ENCODE measurements at regions not wholly inside any gene's neighbourhood (a gene's known extent, or its start where the extent isn't known, plus 50 kb on each side); places are given as distances from the start of the nearest gene placed in this dataset.

- Histone ChIP-seq H3K36me3 (replicated peaks; ENCODE audit: insufficient read depth, low read depth) (no peaks in the 10 kb centered on the region), H2AFZ (no peak overlapping the region), H3K27ac (no peak overlapping the region), H4K20me1 (ENCODE audit: insufficient read depth, poor library complexity, severe bottlenecking) (no peaks in the 10 kb centered on the region), H3K4me1 (ENCODE audit: insufficient read depth) (no peaks in the 10 kb centered on the region), H3K9me3 (ENCODE audit: low read depth) (no peaks in the 10 kb centered on the region), H3K4me2 (no peak overlapping the region), H3K79me2 (no peaks in the 10 kb centered on the region), H3K9me2 (replicated peaks; ENCODE audit: insufficient read depth) (no peaks in the 10 kb centered on the region), H3K27me3 (no peaks in the 10 kb centered on the region), H3K4me3 (no peak overlapping the region)
- no peak for DNase-seq (ENCODE audit: low spot score)
- TF ChIP-seq EZH2phosphoT487 (IDR thresholded peaks at IDR 0.05; ENCODE audit: low read depth, severe bottlenecking, unreplicated experiment) = no peak
- no peak for TF ChIP-seq EZH2 (IDR thresholded peaks at IDR 0.05; ENCODE audit: borderline replicate concordance)
- no peak for TF ChIP-seq CTCF (IDR thresholded peaks at IDR 0.05; ENCODE audit: poor library complexity)
- 76% methylated on average over 1 of the region's 1 CpG for WGBS (ENCODE audit: low lambda C conversion rate, missing lambda C conversion rate)
These were observed 221.0 kb upstream of the CBLB start for GRCh38 chr3:106089806-106090205.

- no peak overlapping the region for H3K4me2 ChIP-seq
- H3K36me3 ChIP-seq (replicated peaks; ENCODE audit: insufficient read depth, low read depth) = no peaks in the 10 kb centered on the region
These were observed 224.0 kb upstream of the CBLB start for GRCh38 chr3:106092792-106093191.

GRCh38 chr3:106093616-106094015, 224.8 kb upstream of the CBLB start:
- TF ChIP-seq EZH2phosphoT487 (IDR thresholded peaks at IDR 0.05; ENCODE audit: low read depth, severe bottlenecking, unreplicated experiment) = no peak
- no peak for TF ChIP-seq CTCF (IDR thresholded peaks at IDR 0.05; ENCODE audit: poor library complexity)
- TF ChIP-seq EZH2 (IDR thresholded peaks at IDR 0.05; ENCODE audit: borderline replicate concordance) = no peak
- no peak for DNase-seq (ENCODE audit: low spot score)
- no peak overlapping the region for H3K4me2 ChIP-seq

More at GRCh38 chr3:106092792-106093191, 224.0 kb upstream of the CBLB start:
- no peaks in the 10 kb centered on the region for H3K4me1 ChIP-seq (ENCODE audit: insufficient read depth)
- WGBS (ENCODE audit: low lambda C conversion rate, missing lambda C conversion rate) = 96% methylated on average over 2 of the region's 2 CpGs
- H2AFZ ChIP-seq = no peak overlapping the region
- no peaks in the 10 kb centered on the region for H3K9me3 ChIP-seq (ENCODE audit: low read depth)
- H3K27ac ChIP-seq = no peak overlapping the region
- H3K79me2 ChIP-seq = no peaks in the 10 kb centered on the region
- H3K27me3 ChIP-seq = no peaks in the 10 kb centered on the region
- no peak for DNase-seq (ENCODE audit: low spot score)
- no peaks in the 10 kb centered on the region for H3K9me2 ChIP-seq (replicated peaks; ENCODE audit: insufficient read depth)
- no peak overlapping the region for H3K4me3 ChIP-seq
- no peaks in the 10 kb centered on the region for H4K20me1 ChIP-seq (ENCODE audit: insufficient read depth, poor library complexity, severe bottlenecking)
- TF ChIP-seq EZH2 (IDR thresholded peaks at IDR 0.05; ENCODE audit: borderline replicate concordance) = no peak
- TF ChIP-seq EZH2phosphoT487 (IDR thresholded peaks at IDR 0.05; ENCODE audit: low read depth, severe bottlenecking, unreplicated experiment) = no peak
- TF ChIP-seq CTCF (IDR thresholded peaks at IDR 0.05; ENCODE audit: poor library complexity) = no peak

More at GRCh38 chr3:106093616-106094015, 224.8 kb upstream of the CBLB start:
- no peak overlapping the region for H2AFZ ChIP-seq
- H3K4me1 ChIP-seq (ENCODE audit: insufficient read depth) = no peaks in the 10 kb centered on the region
- no peaks in the 10 kb centered on the region for H3K36me3 ChIP-seq (replicated peaks; ENCODE audit: insufficient read depth, low read depth)
- no peaks in the 10 kb centered on the region for H3K9me2 ChIP-seq (replicated peaks; ENCODE audit: insufficient read depth)
- no peaks in the 10 kb centered on the region for H3K27me3 ChIP-seq
- no peaks in the 10 kb centered on the region for H3K79me2 ChIP-seq
- no peaks in the 10 kb centered on the region for H3K9me3 ChIP-seq (ENCODE audit: low read depth)
- no peaks in the 10 kb centered on the region for H4K20me1 ChIP-seq (ENCODE audit: insufficient read depth, poor library complexity, severe bottlenecking)
- H3K4me3 ChIP-seq = no peak overlapping the region
- no peak overlapping the region for H3K27ac ChIP-seq
- 77% methylated on average over 3 of the region's 3 CpGs for WGBS (ENCODE audit: low lambda C conversion rate, missing lambda C conversion rate)
